ENCODE measurements at regions not wholly inside any gene's neighbourhood (a gene's known extent, or its start where the extent isn't known, plus 50 kb on each side); places are given as distances from the start of the nearest gene placed in this dataset.
"Not testable (repeated sequence)": the region's sequence is repeated elsewhere in the genome, so short reads cannot be mapped to it uniquely, and the experiment has no call there.

DNA sequence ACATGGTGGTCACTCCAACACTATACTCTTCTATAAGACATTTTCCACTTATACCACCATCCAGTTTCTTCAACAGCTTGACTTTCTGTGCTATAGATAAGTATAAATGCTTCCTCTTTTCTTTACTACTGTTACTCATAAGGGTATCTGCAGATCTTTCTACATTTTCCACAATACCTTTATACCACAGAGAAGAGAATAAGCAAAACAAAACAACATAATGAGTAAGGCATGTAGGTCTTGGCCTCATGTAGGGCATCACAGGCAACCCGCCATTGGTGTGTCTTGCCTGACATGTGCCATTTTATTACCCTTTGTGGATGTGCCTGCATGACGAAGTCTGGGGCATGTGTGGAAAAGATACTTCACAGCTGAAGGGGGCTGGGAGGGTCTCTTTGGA lies 265.3 kb upstream of the STARD13 start:
- DNase-seq (ENCODE audit: low read depth in 2 of 2) = no peak

DNA sequence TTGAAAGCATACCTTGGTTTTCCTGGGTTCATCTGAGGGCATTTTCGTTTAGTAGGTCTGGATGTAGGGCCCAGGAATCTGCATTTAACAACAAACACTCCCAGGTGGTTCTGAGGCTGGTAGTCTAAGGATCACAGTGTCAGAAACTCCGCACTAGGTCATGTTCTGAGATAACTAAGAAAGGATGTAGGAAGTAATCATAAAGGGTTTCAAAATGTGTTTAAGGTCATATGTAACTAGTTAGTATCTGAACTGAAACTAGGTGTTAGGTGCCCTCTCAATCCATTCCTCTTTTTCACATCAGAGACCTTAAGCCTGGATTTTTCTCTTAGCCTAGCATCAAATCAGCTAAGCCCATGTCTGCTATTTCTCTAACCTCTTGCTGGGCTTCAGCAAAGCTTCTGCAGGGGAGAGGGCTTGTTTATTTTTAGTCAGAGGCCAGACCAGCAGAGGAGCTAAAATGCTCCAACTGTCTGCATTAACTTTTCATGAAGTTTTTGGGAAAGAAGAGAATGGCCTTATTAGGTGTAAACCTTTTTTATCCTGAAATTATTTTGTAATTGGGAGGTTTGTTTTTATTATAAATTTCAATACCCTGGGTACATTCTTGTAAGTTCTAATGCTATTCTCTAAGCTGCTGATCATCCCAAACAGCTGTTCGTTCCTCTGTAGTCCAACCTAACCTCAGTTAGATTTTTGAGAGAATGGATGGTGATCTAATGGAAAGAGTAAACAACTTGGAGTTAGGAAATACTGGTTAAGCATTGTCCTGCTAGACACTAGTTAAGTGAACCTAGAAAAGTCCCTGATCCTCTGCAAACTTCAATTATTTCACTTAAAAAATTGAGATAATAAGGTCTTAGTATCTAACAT lies 262.8 kb upstream of the RFC3 start:
- peak; percentile 6 to 20 for DNase-seq (ENCODE audit: low read depth in 2 of 2)

DNA sequence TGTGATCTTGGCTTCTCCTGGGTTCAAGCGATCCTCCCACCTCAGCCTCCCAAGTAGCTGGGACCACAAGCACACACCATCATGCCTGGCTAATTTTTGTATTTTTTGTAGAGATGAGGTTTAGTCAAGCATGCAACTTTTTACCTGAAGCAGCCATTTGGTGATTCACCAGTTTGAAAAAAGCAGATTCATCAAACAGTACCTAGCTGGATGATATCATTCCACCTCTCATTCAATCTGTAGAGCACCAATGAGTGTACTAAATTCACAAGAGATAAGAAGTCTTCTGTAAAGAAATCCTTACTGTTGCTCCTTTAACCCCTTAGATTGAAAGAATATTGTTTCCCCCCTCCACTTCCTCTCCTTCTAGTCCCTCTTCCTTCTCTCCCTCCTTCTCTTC lies 261.1 kb upstream of the RFC3 start:
- no peak for DNase-seq (ENCODE audit: low read depth in 2 of 2)

DNA sequence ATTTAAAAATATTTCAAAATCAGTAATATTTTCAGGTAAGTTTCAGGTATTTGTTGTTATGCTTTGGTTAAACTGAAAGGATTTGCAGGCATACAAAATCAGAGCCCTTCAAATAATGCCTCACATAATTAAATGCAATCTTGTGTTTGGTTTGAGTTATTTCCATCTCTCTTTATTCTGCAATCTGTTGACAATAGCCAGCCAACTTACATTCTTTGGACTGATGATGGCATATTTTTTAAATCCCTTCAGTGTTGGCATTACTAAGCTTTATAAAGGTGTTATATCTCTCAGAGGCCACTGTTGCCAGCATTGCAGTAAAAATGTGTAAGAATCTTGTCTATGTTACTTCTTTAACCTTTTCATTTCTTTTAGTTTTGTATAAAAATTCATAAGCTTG lies 257.2 kb upstream of the RFC3 start:
- DNase-seq (ENCODE audit: low read depth in 2 of 2) = no peak

DNA sequence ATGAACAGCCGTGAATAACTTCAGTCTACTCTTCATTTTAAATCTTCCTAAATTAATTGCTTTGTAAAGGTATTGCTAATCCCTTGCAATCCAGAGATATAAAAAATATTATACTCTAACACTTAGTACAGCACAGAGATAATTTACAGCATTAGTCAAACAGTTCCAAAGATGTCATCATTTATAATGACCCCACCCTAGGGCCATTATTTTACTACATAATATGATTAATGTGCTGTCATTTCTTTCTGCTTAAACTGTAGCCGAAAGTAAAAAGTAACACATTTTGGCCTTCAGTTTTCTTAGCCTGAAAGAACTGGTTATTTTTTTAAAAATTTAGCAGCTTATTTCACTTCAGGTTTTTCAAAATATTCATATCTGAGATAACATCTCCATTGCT lies 256.3 kb upstream of the RFC3 start:
- no peak for DNase-seq (ENCODE audit: low read depth in 2 of 2)

DNA sequence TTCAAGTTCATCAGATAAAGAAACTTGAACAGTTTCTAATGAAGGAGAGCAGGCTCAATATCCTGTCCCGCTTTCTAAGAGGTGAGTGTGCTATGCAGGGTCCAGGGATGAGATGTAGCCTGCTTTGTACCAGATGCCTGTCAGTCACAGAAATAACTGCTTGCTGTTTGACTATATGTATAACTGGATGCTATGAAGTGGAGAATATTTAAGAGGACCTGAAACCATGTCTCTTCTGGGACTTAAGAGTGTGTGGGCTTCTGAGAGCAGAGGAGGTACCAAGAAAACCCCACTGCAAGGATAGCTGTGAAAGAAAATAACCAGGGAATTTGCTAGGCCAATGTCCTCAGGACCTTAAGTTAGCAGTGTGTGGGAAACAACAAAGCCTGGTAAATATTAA lies 246.3 kb upstream of the RFC3 start:
- DNase-seq (ENCODE audit: low read depth in 2 of 2) = no peak

DNA sequence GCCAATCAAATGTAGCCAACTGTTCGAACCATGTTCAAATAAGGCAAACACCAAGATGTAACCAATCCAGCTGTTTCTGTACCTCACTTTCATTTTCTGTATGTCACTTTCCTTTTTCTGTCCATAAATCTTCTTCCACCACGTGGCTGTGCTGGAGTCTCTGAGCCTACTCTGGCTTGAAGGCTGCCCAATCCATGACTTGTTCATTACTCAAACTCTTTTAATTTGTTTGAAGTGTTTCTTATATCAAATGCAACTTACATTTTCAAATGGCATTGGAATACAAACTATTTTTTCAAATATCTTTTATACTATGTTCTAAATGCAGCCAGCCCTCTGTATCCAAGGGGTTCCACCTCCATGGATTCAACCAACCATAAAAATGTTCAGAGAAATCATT lies 245.6 kb upstream of the RFC3 start:
- DNase-seq (ENCODE audit: low read depth in 2 of 2) = not testable (repeated sequence)

DNA sequence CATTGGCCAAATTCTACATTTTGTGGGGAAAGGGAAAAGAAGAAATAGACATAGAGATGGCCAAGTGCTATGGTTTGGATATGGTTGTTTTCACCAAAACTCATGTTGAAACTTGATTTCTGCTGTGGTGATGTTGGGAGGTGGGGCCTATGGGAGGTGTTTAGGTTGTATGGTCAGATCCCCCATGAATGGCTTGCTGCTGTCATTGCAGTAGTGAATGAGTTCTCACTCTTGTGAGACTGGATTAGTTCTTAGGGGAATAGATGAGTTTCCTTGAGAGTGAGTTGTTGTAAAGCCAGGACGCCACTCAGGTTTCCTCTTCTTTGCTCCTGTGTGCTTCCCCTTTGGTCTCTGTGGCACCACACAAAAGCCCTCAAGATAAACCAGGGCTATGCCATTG lies 242.6 kb upstream of the RFC3 start:
- no peak for DNase-seq (ENCODE audit: low read depth in 2 of 2)

DNA sequence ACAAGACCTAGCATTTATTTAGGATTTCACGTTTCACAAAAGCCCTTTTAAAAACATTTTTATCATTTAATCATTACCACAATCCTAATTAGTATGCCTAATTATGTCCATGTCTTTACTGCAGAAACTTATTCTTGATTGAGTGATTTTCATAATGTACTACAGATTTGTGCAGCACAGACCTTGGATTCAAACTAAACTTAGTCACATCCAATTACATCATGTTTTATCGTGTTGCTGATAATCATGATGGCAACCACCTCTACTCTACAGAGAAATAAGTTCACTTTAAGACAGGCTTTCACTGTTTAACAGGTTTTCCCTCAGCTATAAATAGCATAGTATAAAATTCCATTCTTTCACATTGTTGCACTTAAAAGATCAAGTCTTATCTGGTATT lies 240.9 kb upstream of the RFC3 start:
- DNase-seq (ENCODE audit: low read depth in 2 of 2) = no peak

DNA sequence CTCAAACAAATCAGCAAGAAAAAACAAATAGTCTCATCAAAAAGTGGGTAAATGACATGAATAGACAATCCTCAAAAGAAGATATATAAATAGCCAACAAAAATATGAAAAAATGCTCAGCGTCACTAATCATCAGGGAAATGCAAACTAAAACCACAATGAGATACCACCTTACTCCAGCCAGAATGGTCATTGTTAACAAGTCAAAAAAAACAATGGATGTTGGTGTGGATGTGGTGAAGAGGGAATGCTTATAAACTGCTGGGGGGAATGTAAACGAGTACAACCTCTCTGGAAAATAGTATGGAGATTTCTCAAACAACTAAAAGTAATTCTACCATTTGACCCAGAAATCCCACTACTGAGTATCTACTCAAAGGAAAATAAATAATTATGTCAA lies 239.2 kb upstream of the RFC3 start:
- no peak for DNase-seq (ENCODE audit: low read depth in 2 of 2)

DNA sequence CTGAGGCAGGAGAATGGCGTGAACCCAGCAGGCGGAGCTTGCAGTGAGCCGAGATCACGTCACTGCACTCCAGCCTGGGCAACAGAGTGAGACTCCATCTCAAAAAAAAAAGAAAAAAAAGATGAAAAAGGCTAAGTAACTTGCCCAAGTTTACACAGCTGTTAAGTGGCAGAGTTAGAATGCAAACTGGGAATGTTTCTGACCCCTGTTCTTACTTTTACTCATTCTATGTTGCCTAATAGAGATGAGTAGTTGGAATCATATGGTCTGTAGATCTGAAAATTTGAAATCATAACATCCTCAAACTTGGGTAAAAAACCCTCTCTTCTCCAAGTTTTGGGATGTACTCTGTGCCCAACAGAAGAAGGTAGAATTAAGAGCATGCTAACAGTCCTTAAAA lies 235.8 kb upstream of the RFC3 start:
- no peak for DNase-seq (ENCODE audit: low read depth in 2 of 2)

DNA sequence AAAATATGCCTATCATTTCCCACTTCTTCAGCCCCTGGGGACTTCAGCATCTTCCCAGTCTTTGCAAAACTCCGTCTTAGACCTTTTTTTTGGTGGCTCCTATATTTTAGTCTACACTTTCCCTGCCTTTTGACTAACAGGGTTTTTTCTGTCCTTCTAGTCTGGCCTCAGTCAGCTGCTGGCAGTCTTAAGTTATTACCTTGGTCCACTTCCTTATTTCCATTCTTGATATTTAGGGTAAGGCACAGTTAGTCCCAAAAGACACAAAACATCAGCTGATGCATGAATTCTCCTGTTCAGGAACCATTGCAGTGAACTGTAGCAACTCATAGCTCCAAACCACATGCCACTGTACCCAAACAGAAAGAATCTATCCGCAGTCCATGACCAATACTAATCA lies 234.6 kb upstream of the RFC3 start:
- DNase-seq (ENCODE audit: low read depth in 2 of 2) = no peak

DNA sequence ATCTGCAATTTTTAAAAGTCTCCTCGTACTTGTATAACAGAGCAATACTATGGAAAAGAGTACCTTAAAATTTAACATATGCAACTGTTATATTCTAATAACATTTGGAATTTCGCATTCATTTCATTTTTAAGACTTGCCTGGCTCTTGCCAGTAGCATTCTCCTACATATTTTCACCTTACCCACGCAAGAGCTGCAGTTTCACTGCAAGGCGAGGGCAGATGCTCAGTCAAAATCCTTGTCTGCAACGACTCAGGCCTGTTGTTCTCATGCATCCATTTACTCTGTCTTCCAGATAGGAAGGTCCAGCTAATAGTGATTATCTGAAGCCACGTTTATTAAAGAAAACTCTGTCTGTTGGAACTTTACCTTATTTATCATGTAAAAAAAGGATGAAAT lies 227.0 kb upstream of the RFC3 start:
- no peak for DNase-seq (ENCODE audit: low read depth in 2 of 2)

DNA sequence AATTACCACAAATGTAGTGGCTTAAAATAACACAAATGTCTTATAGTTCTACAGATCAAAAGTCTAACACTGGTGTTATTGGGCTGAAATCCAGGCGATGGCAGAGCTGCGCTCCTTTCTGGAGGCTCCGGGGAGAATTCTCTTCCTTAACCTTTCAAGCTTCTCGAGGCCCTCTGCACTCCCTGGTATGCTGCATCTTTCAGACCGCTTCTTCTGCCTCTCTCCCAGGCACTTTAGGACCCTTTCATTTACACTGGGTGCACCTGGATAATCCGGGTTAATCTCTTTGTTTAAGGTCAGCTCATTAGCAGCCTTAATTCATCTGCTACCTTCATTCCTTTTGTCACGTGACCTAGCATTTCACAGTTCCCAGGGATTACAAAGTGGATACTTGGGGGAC lies 211.3 kb upstream of the RFC3 start:
- DNase-seq (ENCODE audit: low read depth in 2 of 2) = no peak

DNA sequence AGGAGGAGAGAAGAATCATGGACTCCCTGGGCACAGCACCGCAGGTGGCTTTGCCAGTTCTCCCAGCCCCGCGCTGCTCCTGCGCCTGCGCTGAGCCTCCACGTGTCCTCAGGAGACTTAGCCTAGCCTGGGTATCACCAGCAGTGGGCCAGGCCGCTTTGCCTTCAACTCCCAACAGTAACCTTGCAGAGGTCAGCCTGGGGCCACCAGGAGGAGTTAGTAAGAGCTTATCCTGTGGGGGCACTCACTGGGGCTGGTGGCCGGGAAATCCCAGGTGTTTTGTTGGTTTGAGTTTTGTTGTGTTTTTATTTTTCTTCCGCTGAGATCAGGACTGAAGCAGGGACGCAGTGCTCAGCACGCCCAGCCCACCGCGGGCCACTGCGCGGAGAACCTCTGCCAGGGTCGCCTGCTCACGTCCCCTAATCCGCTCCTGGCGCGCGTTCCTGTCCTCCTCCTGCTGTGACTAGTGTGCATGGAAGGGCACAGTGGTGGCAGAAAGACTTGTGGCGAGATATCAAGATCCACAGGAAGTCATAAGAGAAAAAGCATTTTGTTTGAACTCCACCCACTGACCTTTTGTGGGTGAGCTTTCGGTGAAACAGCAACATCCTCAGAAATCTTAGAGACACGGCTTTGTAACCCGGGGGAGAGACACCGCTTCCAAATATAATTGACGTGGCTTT lies 207.4 kb upstream of the RFC3 start:
- peak; percentile 16 to 93 for DNase-seq (ENCODE audit: low read depth in 2 of 2)

DNA sequence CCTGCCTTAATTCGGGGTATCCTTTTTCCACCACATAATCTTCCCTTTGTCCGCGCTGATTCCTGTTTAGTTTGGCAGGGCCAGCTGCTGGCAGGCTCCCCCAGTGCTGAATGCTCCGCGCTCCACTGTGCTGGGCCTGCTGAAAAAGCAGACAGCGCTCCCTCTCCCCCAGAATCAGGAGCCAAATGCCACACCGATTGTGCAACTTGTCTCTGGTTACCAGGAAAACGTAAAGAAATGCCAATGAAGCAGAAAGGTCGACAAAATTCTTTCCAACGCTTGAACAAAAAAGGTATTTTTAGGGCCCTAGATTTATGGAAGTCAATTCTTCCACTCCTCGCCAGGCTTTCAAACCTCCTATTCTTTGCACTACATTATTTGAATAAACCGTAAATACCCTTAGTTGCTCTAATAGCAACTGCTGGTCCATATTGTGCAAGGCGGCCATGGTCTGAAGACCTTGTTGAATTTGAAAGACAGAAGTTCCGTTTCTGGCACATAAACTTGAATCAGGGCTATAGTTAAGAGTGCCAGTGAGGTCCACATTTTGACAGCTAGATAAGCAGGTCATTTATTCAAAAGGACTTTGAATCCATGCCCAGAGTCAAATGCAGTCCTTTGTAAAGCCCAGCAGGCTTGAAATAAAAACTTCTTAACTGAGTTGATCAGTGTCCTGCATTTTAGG lies 206.7 kb upstream of the RFC3 start:
- DNase-seq (ENCODE audit: low read depth in 2 of 2) = peak; percentile 52 to 99

DNA sequence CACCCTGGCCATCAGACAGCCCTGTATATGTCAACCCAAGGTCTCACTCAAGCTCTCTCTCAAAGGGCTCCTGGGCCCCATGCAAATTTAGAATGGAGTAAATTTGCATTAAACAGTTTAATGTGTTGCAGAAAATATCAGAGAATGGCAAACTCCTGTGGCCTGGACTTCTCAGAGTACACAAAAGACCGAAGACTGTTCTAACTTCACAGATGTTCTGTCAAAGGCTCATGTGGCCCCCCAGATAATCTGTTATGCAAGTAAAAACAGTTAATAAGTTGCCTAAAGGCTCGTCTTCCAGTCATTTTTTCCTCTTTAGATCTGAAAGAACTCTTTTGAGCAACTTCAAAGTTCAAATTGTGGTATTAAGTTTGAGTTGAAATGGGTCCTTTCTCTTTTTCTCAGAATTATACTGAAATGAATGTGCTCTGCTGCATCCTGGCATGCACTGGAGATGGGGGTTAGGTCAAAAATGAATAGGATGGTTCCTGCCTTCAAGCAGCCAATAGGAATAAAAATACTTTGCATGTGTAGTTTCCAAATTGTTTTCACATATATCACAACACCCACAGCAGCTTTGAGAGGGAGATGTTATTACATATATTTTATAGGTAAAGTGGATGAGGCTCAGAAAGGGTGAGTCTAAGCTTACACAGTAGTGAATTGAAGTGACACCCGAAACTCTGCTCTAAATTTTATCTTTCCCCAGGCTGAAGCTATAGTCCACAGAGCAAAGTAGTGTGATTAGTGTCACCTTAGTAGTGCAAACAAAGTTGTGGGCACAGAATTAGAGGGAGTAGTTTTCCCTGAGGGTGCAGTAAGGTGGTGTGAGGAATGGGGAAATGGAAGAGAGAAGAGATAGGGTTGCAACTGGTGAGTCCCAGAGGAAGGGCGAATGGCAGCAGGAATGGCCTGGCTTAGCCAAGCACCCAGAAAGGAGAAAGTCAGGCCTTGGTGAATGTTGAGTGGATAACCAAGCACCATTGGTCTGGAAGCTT lies 205.0 kb upstream of the RFC3 start:
- no peak for DNase-seq (ENCODE audit: low read depth in 2 of 2)

DNA sequence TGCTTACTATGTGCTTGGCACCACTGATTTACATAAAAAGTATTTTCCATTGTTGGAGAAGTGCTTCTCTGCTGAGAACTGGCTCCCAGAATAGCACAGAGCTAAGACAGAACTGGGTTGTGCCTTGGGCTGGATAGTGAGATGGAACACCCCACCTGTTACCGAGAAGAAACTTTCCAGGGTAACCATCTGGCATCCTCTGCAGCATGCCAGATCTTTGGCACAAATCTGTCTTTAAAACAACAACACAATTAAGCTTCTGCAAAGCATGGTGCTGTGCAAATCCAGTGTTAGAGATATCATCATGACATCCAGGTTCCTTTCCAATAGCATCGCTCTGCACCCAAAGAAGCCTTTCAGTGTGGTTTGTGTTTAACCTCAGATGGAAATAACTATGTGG lies 202.5 kb upstream of the RFC3 start:
- no peak for DNase-seq (ENCODE audit: low read depth in 2 of 2)

DNA sequence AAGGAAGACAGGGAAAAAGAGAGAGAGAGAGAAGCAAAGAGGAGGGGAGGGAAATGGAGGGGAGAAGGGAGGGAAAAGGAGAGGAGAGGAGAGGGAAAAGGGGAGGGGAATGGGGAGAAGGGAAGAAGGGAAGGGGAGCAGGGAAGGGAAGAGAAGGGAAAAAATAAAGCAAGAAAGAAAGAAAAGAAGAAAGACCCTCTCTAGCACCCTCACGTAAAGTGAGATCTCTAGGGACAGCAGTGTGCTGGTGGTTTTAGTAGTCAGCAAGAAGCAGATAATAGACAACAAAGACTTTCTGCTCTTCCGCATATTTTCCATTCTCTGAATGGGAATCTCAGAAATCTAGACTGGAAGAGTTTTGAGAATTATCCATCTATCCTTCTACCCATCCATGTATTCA lies 201.8 kb upstream of the RFC3 start:
- DNase-seq (ENCODE audit: low read depth in 2 of 2) = no peak

DNA sequence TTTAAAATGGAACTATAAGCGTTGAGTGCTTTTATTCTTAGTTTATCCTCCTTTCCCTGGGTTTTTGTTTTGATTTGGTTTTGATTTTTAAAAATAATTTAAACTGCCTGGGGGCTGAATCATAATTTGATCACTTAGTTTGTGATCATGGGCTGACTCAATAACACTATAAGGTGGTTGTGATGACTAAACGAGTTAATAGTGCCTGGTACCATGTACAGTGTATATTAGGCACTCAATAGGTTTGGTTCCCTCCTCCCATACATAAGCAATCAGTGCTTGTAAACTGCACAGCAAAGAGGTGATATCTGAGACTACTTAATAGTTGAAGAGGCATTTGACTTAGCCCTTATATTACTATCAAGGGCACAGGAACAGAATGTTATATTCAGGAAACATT lies 200.9 kb upstream of the RFC3 start:
- DNase-seq (ENCODE audit: low read depth in 2 of 2) = no peak

DNA sequence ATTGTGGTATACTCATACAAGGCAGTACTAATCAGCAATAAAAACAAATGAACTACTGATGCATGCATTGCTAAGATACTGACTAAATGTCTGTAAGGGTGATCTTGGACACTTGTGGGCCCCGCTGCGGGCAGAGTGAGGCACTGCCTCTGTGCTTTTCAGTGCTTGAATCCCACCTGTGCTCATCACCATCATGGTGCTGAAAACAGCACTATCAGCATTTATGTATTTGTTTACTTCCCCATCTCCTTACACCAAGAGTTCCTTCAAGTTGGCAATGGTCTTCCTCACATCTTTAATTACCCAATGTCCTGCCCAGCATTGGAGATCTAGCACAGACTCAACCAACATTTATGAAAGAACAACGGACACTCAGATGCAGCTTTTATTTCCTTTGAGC lies 193.7 kb upstream of the RFC3 start:
- DNase-seq (ENCODE audit: low read depth in 2 of 2) = no peak
